ENCODE measurements at regions not wholly inside any gene's neighbourhood (a gene's known extent, or its start where the extent isn't known, plus 50 kb on each side); places are given as distances from the start of the nearest gene placed in this dataset.

DNA sequence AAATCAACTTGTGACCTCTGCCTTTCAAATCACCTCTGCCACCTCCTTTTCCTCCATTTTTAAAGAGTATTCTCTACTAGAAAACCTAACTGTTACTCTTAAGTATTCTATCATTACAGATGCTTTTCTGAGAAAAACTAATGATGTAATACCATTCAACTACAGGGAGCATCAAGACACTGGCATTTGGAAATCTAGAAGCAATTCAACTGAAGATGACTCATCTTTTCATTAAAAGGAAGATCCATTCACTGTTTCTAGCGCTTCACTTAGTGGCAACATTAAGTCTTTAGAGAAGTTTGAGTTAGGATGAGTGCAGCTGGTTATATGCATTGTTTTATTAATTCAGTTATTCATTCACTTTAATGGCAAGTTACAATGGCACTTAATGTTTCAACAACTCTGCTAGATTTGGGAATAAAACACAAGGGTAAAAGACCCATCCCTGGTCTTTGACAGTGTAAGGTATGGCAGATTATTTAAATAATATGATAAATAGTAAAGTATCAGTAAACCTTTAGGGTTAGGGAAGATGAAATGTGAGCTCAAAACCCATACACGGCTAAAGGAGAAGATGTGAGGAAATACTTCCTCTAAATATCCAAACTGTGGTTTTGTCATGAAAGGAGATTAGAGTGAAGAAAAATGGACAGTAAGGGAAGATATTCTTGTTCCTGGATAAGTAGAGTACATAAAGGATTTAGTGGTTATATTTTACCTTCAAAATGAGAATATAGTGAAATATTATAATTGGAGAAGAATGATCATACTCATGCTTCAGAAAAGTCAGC lies 61.7 kb downstream of the KCNJ2 start:
- Histone ChIP-seq H3K27me3 (no peaks in the 10 kb centered on the region), H3K36me3 (no peaks in the 10 kb centered on the region), H3K4me3 (no peak overlapping the region), H3K4me1 (no peaks in the 10 kb centered on the region), H3K27ac (no peak overlapping the region), H3K9me3 (no peaks in the 10 kb centered on the region)
- TF ChIP-seq POLR2A (IDR thresholded peaks at IDR 0.05): no peak
- TF ChIP-seq, protein P1, sequence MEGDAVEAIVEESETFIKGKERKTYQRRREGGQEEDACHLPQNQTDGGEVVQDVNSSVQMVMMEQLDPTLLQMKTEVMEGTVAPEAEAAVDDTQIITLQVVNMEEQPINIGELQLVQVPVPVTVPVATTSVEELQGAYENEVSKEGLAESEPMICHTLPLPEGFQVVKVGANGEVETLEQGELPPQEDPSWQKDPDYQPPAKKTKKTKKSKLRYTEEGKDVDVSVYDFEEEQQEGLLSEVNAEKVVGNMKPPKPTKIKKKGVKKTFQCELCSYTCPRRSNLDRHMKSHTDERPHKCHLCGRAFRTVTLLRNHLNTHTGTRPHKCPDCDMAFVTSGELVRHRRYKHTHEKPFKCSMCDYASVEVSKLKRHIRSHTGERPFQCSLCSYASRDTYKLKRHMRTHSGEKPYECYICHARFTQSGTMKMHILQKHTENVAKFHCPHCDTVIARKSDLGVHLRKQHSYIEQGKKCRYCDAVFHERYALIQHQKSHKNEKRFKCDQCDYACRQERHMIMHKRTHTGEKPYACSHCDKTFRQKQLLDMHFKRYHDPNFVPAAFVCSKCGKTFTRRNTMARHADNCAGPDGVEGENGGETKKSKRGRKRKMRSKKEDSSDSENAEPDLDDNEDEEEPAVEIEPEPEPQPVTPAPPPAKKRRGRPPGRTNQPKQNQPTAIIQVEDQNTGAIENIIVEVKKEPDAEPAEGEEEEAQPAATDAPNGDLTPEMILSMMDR (IDR thresholded peaks at IDR 0.05): no peak
- DNase-seq: no peak

DNA sequence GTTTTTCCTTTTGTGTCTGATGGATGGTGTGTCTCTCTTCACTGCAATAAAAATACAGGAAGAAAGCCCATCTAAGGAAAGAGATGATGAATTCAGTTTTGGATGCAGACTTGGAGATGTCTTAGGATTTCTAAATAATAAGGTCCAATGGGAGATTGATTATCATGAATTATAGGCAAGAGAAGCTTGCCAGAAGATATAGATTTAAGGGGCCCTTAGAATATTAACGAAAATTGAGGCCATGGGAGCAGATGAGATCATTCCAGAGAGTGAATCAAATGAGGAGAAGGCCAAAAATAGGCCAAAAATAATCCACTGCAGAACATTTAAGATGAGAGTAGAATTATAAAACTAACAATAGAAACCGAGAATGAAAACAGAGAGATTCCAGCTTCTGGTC lies 63.1 kb downstream of the KCNJ2 start:
- no peaks in the 10 kb centered on the region for H3K27me3 ChIP-seq
- no peak overlapping the region for H3K4me3 ChIP-seq
- no peaks in the 10 kb centered on the region for H3K9me3 ChIP-seq
- no peaks in the 10 kb centered on the region for H3K36me3 ChIP-seq
- DNase-seq: no peak
- H3K27ac ChIP-seq: no peak overlapping the region
- H3K4me1 ChIP-seq: no peaks in the 10 kb centered on the region
- TF ChIP-seq POLR2A (IDR thresholded peaks at IDR 0.05): no peak
- TF ChIP-seq, protein P1 (IDR thresholded peaks at IDR 0.05): no peak

DNA sequence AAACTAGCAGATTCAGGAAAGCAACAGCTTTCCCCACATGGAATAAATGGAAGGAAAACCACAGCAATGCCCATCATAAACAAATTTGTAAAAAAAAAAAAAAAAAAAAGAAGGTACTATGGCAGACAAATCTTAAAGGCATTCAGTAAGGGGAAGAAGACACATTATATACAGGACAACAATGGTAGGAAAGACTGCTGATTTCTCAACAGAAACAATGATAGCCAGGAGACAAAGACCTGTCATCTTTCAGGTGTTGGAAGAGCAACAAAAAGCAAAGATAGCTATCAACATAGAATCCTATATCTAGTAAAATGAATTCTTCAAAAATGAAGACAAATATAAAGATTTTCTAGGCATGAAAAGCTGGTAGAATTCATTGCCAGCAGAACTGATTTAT lies 65.9 kb downstream of the KCNJ2 start:
- no peaks in the 10 kb centered on the region for H3K9me3 ChIP-seq
- DNase-seq: no peak
- TF ChIP-seq, protein P1 (IDR thresholded peaks at IDR 0.05): no peak
- TF ChIP-seq POLR2A (IDR thresholded peaks at IDR 0.05): no peak
- H3K36me3 ChIP-seq: no peaks in the 10 kb centered on the region
- no peak overlapping the region for H3K4me3 ChIP-seq
- H3K27me3 ChIP-seq: no peaks in the 10 kb centered on the region
- no peaks in the 10 kb centered on the region for H3K4me1 ChIP-seq
- H3K27ac ChIP-seq: no peak overlapping the region

DNA sequence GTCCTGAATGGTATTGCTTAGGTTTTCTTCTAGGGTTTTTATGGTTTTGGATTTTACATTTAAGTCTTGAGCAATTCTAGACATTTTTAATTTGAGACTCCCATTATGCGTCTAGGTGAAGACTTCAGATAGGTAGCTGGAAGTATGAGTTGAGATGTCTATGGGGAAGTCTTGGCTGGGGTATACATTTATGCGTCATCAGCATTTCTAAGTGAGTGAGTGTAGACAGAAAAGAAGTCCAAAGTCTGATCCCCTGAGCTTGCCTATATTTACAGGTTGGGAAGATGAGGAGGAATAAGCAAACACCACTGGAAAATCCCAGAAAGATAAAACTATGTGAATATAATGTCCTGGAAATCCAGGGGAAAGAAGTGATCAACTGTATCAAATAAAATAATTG lies 68.9 kb downstream of the KCNJ2 start:
- DNase-seq: no peak
- H3K4me3 ChIP-seq: no peak overlapping the region
- H3K36me3 ChIP-seq: no peaks in the 10 kb centered on the region
- H3K4me1 ChIP-seq: no peaks in the 10 kb centered on the region
- H3K27me3 ChIP-seq: no peaks in the 10 kb centered on the region
- no peak overlapping the region for H3K27ac ChIP-seq
- no peaks in the 10 kb centered on the region for H3K9me3 ChIP-seq
- TF ChIP-seq, protein P1 (IDR thresholded peaks at IDR 0.05): no peak
- TF ChIP-seq POLR2A (IDR thresholded peaks at IDR 0.05): no peak

DNA sequence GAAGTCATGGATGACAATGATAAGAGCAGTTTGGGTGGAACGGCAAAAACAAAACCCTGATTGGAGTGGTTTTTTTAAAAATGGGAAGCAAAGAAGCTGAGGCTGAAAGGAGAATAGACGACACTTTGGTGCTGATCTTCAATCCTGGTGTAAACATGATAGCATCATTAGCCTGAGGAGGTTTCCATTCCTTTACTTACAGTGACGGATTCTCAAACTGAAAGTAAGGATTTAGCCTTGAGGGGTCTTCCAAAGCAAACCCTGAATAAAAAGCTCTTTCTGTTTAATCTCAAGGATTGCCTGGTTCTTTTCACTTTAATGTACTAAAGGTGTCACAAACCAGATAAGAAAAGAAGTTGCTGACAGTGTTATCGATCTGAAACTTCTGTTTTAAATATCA lies 69.3 kb downstream of the KCNJ2 start:
- TF ChIP-seq, protein P1 (IDR thresholded peaks at IDR 0.05): no peak
- TF ChIP-seq POLR2A (IDR thresholded peaks at IDR 0.05): no peak
- no peak for DNase-seq
- H3K36me3 ChIP-seq: no peaks in the 10 kb centered on the region

More for the DNA sequence above, 69.3 kb downstream of the KCNJ2 start:
- Histone ChIP-seq H3K27ac (no peak overlapping the region), H3K4me1 (no peaks in the 10 kb centered on the region), H3K9me3 (no peaks in the 10 kb centered on the region), H3K4me3 (no peak overlapping the region), H3K27me3 (no peaks in the 10 kb centered on the region)

Measured in Peyer's patch (tissue), 4 donors.